ENCODE measurements at regions not wholly inside any gene's neighbourhood (a gene's known extent, or its start where the extent isn't known, plus 50 kb on each side); places are given as distances from the start of the nearest gene placed in this dataset.

DNA sequence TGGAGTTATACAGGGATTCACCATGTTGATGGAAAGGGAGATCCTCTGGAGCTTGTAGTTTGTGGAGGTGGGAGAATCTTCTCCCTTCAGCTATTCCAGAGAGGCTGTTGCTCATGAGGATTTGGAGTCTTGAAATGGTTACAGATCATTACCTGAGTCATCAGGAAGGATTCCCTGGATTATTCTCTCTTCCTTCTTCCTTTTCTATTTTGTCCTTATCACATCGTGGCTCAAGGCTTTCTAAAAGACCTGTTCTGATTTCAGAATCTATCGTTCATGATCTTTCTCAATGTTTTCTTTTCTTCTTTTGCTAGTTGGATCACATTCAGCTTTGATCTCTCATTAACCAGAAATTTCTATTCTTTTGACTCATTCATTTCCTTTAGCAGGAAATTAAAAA lies 196.0 kb downstream of the KLF5 start:
- H3K4me3 Mint-ChIP-seq = no peak overlapping the region
- H3K4me1 Mint-ChIP-seq (ENCODE audit: low read depth) = no peaks in the 10 kb centered on the region
- H3K27me3 Mint-ChIP-seq = no peaks in the 10 kb centered on the region
- no peaks in the 10 kb centered on the region for H3K9me3 Mint-ChIP-seq
- ATAC-seq (no peak), DNase-seq (no peak)
- ChIA-PET POLR2A (no interaction called here), CTCF (no interaction called here)
- intact Hi-C loops (cut with micrococcal nuclease) = no loop called here
- H3K36me3 Mint-ChIP-seq (ENCODE audit: low read depth) = no peaks in the 10 kb centered on the region
- TF ChIP-seq, protein P1, sequence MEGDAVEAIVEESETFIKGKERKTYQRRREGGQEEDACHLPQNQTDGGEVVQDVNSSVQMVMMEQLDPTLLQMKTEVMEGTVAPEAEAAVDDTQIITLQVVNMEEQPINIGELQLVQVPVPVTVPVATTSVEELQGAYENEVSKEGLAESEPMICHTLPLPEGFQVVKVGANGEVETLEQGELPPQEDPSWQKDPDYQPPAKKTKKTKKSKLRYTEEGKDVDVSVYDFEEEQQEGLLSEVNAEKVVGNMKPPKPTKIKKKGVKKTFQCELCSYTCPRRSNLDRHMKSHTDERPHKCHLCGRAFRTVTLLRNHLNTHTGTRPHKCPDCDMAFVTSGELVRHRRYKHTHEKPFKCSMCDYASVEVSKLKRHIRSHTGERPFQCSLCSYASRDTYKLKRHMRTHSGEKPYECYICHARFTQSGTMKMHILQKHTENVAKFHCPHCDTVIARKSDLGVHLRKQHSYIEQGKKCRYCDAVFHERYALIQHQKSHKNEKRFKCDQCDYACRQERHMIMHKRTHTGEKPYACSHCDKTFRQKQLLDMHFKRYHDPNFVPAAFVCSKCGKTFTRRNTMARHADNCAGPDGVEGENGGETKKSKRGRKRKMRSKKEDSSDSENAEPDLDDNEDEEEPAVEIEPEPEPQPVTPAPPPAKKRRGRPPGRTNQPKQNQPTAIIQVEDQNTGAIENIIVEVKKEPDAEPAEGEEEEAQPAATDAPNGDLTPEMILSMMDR (IDR thresholded peaks at IDR 0.05) = no peak
- H3K27ac Mint-ChIP-seq = no peak overlapping the region

DNA sequence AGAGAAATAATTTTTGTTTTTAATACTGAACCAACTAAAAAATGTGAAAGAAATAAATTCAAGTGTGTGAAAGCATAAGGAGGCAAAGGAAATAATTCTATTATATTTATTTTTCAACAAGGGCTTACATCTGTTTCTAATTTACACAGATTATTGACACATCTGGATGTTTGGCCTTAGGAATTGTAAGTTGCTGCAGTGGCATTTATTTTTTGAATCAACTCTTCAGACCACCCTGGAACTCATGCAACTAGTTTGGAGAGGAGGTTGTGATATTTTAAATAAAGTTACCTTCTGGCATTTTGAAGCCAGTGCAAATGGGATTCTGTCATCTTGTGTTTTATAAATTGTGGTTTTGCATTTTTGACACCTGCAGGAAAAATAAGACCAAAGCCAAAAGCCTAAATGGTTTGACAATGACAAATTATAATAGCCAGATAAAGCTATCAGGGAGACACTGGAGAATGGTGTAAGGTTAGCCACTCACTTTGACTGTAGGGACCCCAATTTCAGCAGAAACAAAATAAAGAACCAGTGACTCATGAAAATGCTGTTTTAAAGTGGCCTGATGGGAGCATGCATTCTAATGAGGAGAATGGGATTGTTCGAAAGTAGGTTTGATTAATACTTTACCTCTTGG lies 192.9 kb downstream of the KLF5 start:
- no peak for ATAC-seq
- Mint-ChIP-seq H3K27ac (no peak overlapping the region), H3K27me3 (no peaks in the 10 kb centered on the region), H3K36me3 (ENCODE audit: low read depth) (no peaks in the 10 kb centered on the region), H3K4me3 (no peak overlapping the region), H3K9me3 (no peaks in the 10 kb centered on the region), H3K4me1 (ENCODE audit: low read depth) (no peaks in the 10 kb centered on the region)
- intact Hi-C loops (cut with micrococcal nuclease) = no loop called here
- ChIA-PET POLR2A (no interaction called here), CTCF (no interaction called here)
- TF ChIP-seq, protein P1 (IDR thresholded peaks at IDR 0.05) = no peak
- no peak for DNase-seq

DNA sequence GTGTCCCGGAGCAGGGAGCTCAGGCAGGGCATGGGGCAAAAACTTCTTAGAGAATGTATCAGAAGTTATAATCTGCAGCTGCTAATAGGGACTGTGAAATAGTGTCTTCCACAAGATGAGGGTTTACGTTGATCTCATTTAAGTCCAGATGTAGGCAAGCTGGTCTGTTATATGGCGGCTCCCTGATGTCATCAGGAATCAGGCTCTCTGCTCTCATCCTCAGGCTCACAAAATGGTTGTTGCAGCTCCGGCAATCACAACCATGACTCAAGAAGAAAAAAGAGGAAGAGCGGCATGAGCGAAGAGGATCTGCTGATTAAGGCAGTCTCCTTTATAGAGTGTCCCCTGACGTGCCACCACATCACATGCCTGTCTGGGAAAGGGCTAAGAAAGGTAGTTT lies 191.3 kb downstream of the KLF5 start:
- Mint-ChIP-seq H3K4me3 (no peak overlapping the region), H3K36me3 (ENCODE audit: low read depth) (no peaks in the 10 kb centered on the region), H3K27ac (no peak overlapping the region), H3K9me3 (no peaks in the 10 kb centered on the region), H3K27me3 (no peaks in the 10 kb centered on the region), H3K4me1 (ENCODE audit: low read depth) (no peaks in the 10 kb centered on the region)
- intact Hi-C loops (cut with micrococcal nuclease) = no loop called here
- ChIA-PET POLR2A (no interaction called here), CTCF (no interaction called here)
- TF ChIP-seq, protein P1 (IDR thresholded peaks at IDR 0.05) = no peak
- DNase-seq = no peak
- ATAC-seq = no peak

DNA sequence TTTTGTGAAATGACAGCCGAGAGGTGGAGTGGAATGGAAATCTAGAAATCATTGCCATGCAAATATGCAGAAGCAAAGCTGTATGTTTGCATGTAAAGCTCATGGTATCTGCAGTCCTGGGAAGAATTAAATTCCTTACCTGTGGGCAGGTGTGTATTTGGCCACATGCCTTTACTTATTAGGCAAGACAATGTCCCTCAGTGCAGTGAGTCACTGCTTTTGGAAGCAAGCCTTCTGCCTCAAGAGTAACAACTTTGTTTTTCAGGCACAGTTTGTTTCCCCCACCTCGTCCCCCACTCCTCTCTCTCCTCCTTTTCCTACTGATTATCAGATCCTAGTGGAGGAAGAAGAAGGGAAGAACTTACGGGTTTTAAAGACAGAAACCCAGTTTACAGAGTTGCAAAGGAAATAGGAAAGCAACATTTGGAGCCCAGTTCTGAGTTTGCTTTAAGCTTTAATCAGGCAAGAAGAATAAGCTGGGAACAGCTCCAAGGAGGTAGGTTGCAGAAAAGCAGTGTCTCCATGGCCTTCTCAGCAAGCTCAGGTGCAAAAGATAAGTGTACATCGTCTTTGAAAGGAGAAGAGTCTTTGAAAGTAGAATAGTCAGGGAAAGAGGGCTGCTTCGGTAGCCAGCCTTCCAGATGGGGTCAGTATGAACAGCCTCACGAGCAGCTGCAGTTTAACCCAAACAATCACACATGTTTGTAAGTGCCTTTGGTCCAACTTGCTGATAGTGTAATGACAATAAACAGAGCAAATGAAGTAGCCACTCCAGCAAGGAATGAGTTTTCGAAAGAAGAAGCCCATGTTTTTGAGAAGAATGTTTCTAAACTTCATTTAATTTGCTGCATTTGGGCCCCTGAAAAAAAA lies 190.1 kb downstream of the KLF5 start:
- Mint-ChIP-seq H3K27me3 (no peaks in the 10 kb centered on the region), H3K4me1 (ENCODE audit: low read depth) (no peaks in the 10 kb centered on the region), H3K4me3 (no peak overlapping the region), H3K27ac (no peak overlapping the region), H3K36me3 (ENCODE audit: low read depth) (no peaks in the 10 kb centered on the region), H3K9me3 (no peaks in the 10 kb centered on the region)
- CTCF ChIA-PET = interaction anchor here (1.1 kb wide), 1 partner anchor 33 kb away, joined by 4 read pairs; no protein-coding TSS in a partner anchor
- intact Hi-C loops (cut with micrococcal nuclease) = no loop called here
- POLR2A ChIA-PET = no interaction called here
- TF ChIP-seq, protein P1 (IDR thresholded peaks at IDR 0.05) = no peak
- DNase-seq (no peak), ATAC-seq (no peak)

DNA sequence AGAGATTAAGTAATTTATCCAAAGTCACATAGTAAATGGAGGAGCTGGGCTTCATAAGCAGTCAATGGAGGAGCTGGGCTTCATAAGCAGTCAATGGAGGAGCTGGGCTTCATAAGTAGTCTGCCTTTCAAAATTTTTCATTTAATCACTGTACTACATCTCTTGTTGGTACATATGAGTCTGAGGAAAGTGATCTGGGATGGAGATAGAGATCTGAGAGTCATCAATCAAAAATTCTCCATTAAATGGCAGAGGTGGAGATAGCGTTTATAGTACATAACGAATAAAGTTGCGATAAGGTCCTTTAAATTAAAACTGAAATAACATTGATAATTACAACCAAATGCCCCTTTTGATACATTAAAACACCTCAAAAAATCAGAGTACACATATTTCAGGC lies 189.3 kb downstream of the KLF5 start:
- H3K9me3 Mint-ChIP-seq = no peaks in the 10 kb centered on the region
- no peak overlapping the region for H3K4me3 Mint-ChIP-seq
- ATAC-seq = no peak
- TF ChIP-seq, protein P1 (IDR thresholded peaks at IDR 0.05) = no peak
- POLR2A ChIA-PET = no interaction called here
- no peak for DNase-seq
- H3K4me1 Mint-ChIP-seq (ENCODE audit: low read depth) = no peaks in the 10 kb centered on the region
- intact Hi-C loops (cut with micrococcal nuclease) = no loop called here
- no peaks in the 10 kb centered on the region for H3K36me3 Mint-ChIP-seq (ENCODE audit: low read depth)
- CTCF ChIA-PET = no interaction called here
- no peaks in the 10 kb centered on the region for H3K27me3 Mint-ChIP-seq
- no peak overlapping the region for H3K27ac Mint-ChIP-seq
